Posterior vena cava (tissue), 2 donors: ENCODE measurements at regions not wholly inside any gene's neighbourhood (a gene's known extent, or its start where the extent isn't known, plus 50 kb on each side); places are given as distances from the start of the nearest gene placed in this dataset.
A peak's percentile ranks its signal among the peaks of the same experiment; 100 is the strongest.

Source experiments
- DNase-seq: peaks from one replicate; pipeline ENCODE4 v3.0.0-alpha.2; 2020; ENCODE audit warnings: low spot score
- intact Hi-C, 2 donors: fragments of 100-400 bp; cut with DNase I; formaldehyde crosslinking; loops; one replicate each; pipeline versions ENCODE4 v1.14.1 to v1.14.2; 2022 to 2023
- donor health status: DM: yes; HTN: yes; CAD: no.
- donor health status: DM: yes; HTN: yes; CAD: no.

GRCh38 chr2:118222672-118223421 lies 134.6 kb downstream of the INSIG2 start:
- intact Hi-C loops, result loop anchor here in 1 of 2 donors (5.0 kb wide), 1 partner anchor 639 kb away; no protein-coding TSS in a partner anchor
- no peak for DNase-seq

- intact Hi-C loops, result loop anchor here in 1 of 2 donors (5.0 kb wide), 1 partner anchor 640 kb away; no protein-coding TSS in a partner anchor
- DNase-seq, result no peak
Observed at GRCh38 chr2:118222273-118222594, 134.0 kb downstream of the INSIG2 start.

- intact Hi-C loops, result loop anchor here in 1 of 2 donors (5.0 kb wide), 1 partner anchor 641 kb away; no protein-coding TSS in a partner anchor
- DNase-seq, result no peak
Observed at GRCh38 chr2:118221536-118222272, 133.4 kb downstream of the INSIG2 start.

GRCh38 chr2:118219611-118220010 lies 131.3 kb downstream of the INSIG2 start:
- DNase-seq, result no peak
- intact Hi-C loops, result loop anchor here in 1 of 2 donors (5.0 kb wide), 1 partner anchor 643 kb away; no protein-coding TSS in a partner anchor

GRCh38 chr2:118216224-118216623 lies 128.0 kb downstream of the INSIG2 start:
- DNase-seq, result no peak
- intact Hi-C loops, result no loop called here

- intact Hi-C loops, result loop anchor here in 1 of 2 donors (10.0 kb wide), 1 partner anchor 165 kb away; no protein-coding TSS in a partner anchor
- no peak for DNase-seq
Observed at GRCh38 chr2:118209727-118210126, 121.5 kb downstream of the INSIG2 start.

- intact Hi-C loops, result loop anchor here in 1 of 2 donors (10.0 kb wide), 1 partner anchor 163 kb away; no protein-coding TSS in a partner anchor
Observed at GRCh38 chr2:118207889-118208288, 119.6 kb downstream of the INSIG2 start.

GRCh38 chr2:118202707-118203303 lies 114.5 kb downstream of the INSIG2 start:
- intact Hi-C loops, result loop anchor here in 1 of 2 donors (10.0 kb wide), 1 partner anchor 158 kb away; no protein-coding TSS in a partner anchor
- DNase-seq, result no peak

More at GRCh38 chr2:118207889-118208288, 119.6 kb downstream of the INSIG2 start:
- no peak for DNase-seq

- no peak for DNase-seq
- intact Hi-C loops, result loop anchor here in 1 of 2 donors (10.0 kb wide), 1 partner anchor 383 kb away; the partner anchor contains the start of gene DDX18
Observed at GRCh38 chr2:118198268-118198667, 110.0 kb downstream of the INSIG2 start.

- intact Hi-C loops, result loop anchor here in 1 of 2 donors (10.0 kb wide), 1 partner anchor 382 kb away; the partner anchor contains the start of gene DDX18
Observed at GRCh38 chr2:118197011-118197675, 108.9 kb downstream of the INSIG2 start.

GRCh38 chr2:118190474-118190873 lies 102.2 kb downstream of the INSIG2 start:
- intact Hi-C loops, result loop anchor here in 1 of 2 donors (10.0 kb wide), 1 partner anchor 376 kb away; the partner anchor contains the start of gene DDX18
- no peak for DNase-seq

More at GRCh38 chr2:118197011-118197675, 108.9 kb downstream of the INSIG2 start:
- no peak for DNase-seq

- no peak for DNase-seq
- intact Hi-C loops, result loop anchor here in 1 of 2 donors (10.0 kb wide), 1 partner anchor 62 kb away; no protein-coding TSS in a partner anchor
Observed at GRCh38 chr2:118186858-118187254, 98.6 kb downstream of the INSIG2 start.

GRCh38 chr2:118186110-118186857 lies 98.0 kb downstream of the INSIG2 start:
- DNase-seq, result peak; percentile 96
- intact Hi-C loops, result loop anchor here in 1 of 2 donors (10.0 kb wide), 1 partner anchor 61 kb away; no protein-coding TSS in a partner anchor

- intact Hi-C loops, result loop anchor here in 1 of 2 donors (10.0 kb wide), 1 partner anchor 61 kb away; no protein-coding TSS in a partner anchor
- peak; percentile 89 for DNase-seq
Observed at GRCh38 chr2:118185210-118186109, 97.2 kb downstream of the INSIG2 start.

GRCh38 chr2:118183381-118183780 lies 95.1 kb downstream of the INSIG2 start:
- no peak for DNase-seq
- intact Hi-C loops, result loop anchor here in 1 of 2 donors (10.0 kb wide), 1 partner anchor 59 kb away; no protein-coding TSS in a partner anchor

GRCh38 chr2:118179445-118179844 lies 91.2 kb downstream of the INSIG2 start:
- DNase-seq, result no peak
- intact Hi-C loops, result no loop called here

- DNase-seq, result no peak
- intact Hi-C loops, result loop anchor here in 1 of 2 donors (1.0 kb wide), 1 partner anchor 50 kb away; no protein-coding TSS in a partner anchor
Observed at GRCh38 chr2:118177884-118178283, 89.6 kb downstream of the INSIG2 start.
